ENCODE measurements at regions not wholly inside any gene's neighbourhood (a gene's known extent, or its start where the extent isn't known, plus 50 kb on each side); places are given as distances from the start of the nearest gene placed in this dataset.

DNA sequence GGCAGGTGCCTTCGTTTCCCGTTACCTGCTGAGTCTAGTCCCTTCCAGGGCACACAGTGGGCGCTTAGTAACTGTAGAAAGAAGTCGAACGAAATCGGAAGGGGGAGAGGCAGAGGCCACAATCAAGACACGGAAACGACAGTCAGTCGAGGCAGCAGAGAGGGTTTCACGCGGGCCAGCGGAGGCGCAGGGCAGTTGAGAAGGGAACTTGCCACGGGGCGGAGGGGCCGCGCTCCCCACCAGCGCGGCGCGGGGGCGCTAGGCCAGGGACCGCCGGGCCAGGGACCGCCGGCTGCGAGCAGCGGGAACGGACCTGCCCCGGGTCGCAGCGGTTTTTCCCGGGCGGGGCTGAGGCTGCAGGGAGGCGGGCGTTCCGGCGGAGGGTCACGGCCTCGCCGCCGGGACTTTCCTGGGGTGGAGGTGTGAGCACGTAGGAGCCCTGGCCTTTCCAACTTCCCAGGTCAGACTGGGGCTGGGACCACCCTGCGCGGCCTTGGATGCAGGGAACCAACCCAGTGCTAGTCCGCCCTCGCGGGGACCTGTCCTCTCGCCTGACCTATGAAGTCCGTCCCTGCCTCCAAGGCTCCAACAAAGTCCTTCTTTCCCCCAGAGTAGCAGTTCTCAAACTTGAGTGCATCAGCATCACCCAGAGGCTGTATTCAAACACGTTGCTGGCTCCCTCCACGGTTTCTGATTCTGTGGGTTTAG is 150.1 kb upstream of the FGGY start:
- TF ChIP-seq, protein P1, sequence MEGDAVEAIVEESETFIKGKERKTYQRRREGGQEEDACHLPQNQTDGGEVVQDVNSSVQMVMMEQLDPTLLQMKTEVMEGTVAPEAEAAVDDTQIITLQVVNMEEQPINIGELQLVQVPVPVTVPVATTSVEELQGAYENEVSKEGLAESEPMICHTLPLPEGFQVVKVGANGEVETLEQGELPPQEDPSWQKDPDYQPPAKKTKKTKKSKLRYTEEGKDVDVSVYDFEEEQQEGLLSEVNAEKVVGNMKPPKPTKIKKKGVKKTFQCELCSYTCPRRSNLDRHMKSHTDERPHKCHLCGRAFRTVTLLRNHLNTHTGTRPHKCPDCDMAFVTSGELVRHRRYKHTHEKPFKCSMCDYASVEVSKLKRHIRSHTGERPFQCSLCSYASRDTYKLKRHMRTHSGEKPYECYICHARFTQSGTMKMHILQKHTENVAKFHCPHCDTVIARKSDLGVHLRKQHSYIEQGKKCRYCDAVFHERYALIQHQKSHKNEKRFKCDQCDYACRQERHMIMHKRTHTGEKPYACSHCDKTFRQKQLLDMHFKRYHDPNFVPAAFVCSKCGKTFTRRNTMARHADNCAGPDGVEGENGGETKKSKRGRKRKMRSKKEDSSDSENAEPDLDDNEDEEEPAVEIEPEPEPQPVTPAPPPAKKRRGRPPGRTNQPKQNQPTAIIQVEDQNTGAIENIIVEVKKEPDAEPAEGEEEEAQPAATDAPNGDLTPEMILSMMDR (IDR thresholded peaks at IDR 0.05), result peak in 1 of 5 experiments; percentile 31
- TF ChIP-seq POLR2A (IDR thresholded peaks at IDR 0.05), result no peak
- TF ChIP-seq EP300 (IDR thresholded peaks at IDR 0.05), result peak in 1 of 2 donors; percentile 33

All from tibial nerve (tissue), 4 donors.